ENCODE measurements at regions not wholly inside any gene's neighbourhood (a gene's known extent, or its start where the extent isn't known, plus 50 kb on each side); places are given as distances from the start of the nearest gene placed in this dataset.

DNA sequence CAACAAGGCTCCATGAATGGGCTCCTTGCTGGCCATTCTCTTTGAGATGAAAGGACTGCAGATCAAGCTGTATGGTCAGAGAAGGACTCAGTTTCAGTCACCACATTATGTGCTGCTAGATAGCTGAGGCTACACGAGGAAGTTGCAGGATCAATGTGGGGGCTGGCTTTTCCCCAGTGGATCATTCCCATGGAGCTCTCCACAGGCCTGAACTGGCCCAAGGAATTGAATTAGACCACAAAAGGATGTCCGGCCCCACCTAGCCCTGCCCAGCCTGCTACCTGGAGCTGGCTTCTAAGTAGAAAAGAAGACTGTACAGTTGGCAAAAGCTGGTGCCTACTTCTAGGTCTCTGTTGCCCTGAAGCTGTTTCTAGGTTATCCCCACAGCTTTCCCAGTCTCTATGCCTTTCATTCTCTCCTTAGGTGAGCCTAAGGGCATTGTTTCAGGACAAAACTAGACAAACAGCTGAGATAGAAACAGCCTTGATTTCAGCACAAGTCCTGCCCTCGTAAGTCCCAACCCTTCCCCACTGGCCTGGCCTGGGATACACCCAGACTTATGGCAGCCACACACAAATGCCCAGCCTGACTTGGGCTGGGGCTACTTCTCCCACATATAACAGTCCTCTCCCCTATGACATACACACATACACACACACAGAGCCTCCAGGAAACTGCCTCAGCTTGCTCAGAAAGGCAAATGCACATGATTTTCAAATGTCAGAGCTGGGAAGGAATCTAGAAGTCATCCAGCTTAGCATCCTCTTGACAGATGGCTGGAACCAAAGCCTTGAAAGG lies 129.1 kb upstream of the NCAM1 start:
- ATAC-seq (ENCODE audit: low read depth) = no peak
- Histone ChIP-seq H4K5ac (ENCODE audit: low read depth, low read length) (no peak overlapping the region), H3K56ac (ENCODE audit: extremely low read depth, insufficient read depth, low read length) (no peak overlapping the region), H3K4ac (ENCODE audit: low read depth, low read length) (no peak overlapping the region), H3K36me3 (ENCODE audit: control insufficient read depth, insufficient read depth, low read length) (no peaks in the 10 kb centered on the region), H2AFZ (replicated peaks; ENCODE audit: low read length, poor library complexity) (no peak overlapping the region), H4K20me1 (ENCODE audit: insufficient read depth, low read length) (no peaks in the 10 kb centered on the region), H3K9ac (ENCODE audit: low read depth, low read length) (no peak overlapping the region), H3K4me1 (ENCODE audit: control insufficient read depth, insufficient read depth, low read length) (no peaks in the 10 kb centered on the region), H3K4me3 (ENCODE audit: insufficient read depth, low read depth, low read length) (no peak overlapping the region), H2BK5ac (ENCODE audit: low read depth, low read length, poor library complexity, severe bottlenecking) (no peak overlapping the region), H3K14ac (replicated peaks; ENCODE audit: low read depth, low read length) (no peak overlapping the region), H2BK120ac (ENCODE audit: low read depth, low read length) (no peak overlapping the region), H4K91ac (ENCODE audit: insufficient read depth, low read depth, low read length) (no peak overlapping the region), H2AK9ac (replicated peaks; ENCODE audit: low read depth, low read length, poor library complexity) (no peak overlapping the region), H3K79me1 (ENCODE audit: low read depth in 1 of 2, low read length in 2 of 2) (no peaks in the 10 kb centered on the region), H2BK15ac (ENCODE audit: low read depth, low read length) (no peak overlapping the region), H3K4me2 (ENCODE audit: low read depth, low read length) (no peak overlapping the region), H3K23ac (ENCODE audit: low read depth, low read length) (no peak overlapping the region), H2AK5ac (ENCODE audit: low read depth, low read length) (no peak overlapping the region), H4K8ac (ENCODE audit: low read depth in 2 of 2, low read length in 2 of 2) (no peak overlapping the region), H3K9me3 (ENCODE audit: control insufficient read depth, insufficient read depth, low read length) (peaks cover 2% of the 10 kb centered on the region), H3K27me3 (ENCODE audit: control insufficient read depth, insufficient read depth, low read length) (no peaks in the 10 kb centered on the region), H3K9me1 (ENCODE audit: insufficient read depth, low read length) (no peaks in the 10 kb centered on the region), H3K27ac (ENCODE audit: insufficient read depth, low read length) (no peak overlapping the region), H3K18ac (ENCODE audit: low read depth, low read length) (no peak overlapping the region), H2BK20ac (ENCODE audit: low read depth, low read length) (no peak overlapping the region)
- BruUV-seq (replicated peaks) = no TSS peak
- CTCF ChIA-PET = no interaction called here
- DNase-seq = no peak
- no CpG with 5 or more reads among the region's 3 CpGs for WGBS, 2 experiments (ENCODE audit: extremely low coverage in 2 of 2, insufficient read length in 1 of 2)
- in situ Hi-C loops (cut with MboI; ENCODE audit: low sequenced_read_pairs) (no loop called here), dilution Hi-C loops (cut with HindIII; ENCODE audit: low sequenced_read_pairs, unreplicated experiment) (no loop called here), intact Hi-C loops (cut with micrococcal nuclease) (no loop called here)
- no peak for TF ChIP-seq CEBPB (IDR thresholded peaks at IDR 0.05; ENCODE audit: low read depth, low read length)
- TF ChIP-seq RAD21 (IDR thresholded peaks at IDR 0.05; ENCODE audit: low read length) = no peak
- no peak for TF ChIP-seq MXI1 (IDR thresholded peaks at IDR 0.05; ENCODE audit: borderline replicate concordance, low read depth, low read length)
- TF ChIP-seq, protein P1, sequence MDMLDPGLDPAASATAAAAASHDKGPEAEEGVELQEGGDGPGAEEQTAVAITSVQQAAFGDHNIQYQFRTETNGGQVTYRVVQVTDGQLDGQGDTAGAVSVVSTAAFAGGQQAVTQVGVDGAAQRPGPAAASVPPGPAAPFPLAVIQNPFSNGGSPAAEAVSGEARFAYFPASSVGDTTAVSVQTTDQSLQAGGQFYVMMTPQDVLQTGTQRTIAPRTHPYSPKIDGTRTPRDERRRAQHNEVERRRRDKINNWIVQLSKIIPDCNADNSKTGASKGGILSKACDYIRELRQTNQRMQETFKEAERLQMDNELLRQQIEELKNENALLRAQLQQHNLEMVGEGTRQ (IDR thresholded peaks at IDR 0.05; ENCODE audit: low read depth, low read length) = no peak
- no peak for TF ChIP-seq MAZ (IDR thresholded peaks at IDR 0.05; ENCODE audit: borderline replicate concordance, low read depth, low read length)
- TF ChIP-seq FOS (IDR thresholded peaks at IDR 0.05; ENCODE audit: low read depth, low read length) = no peak
- no peak for TF ChIP-seq CHD1 (IDR thresholded peaks at IDR 0.05; ENCODE audit: low read depth, low read length)
- TF ChIP-seq BHLHE40 (IDR thresholded peaks at IDR 0.05; ENCODE audit: low read depth, low read length) = no peak
- no peak for TF ChIP-seq RCOR1 (IDR thresholded peaks at IDR 0.05; ENCODE audit: insufficient replicate concordance, low read length)
- TF ChIP-seq, protein P2, sequence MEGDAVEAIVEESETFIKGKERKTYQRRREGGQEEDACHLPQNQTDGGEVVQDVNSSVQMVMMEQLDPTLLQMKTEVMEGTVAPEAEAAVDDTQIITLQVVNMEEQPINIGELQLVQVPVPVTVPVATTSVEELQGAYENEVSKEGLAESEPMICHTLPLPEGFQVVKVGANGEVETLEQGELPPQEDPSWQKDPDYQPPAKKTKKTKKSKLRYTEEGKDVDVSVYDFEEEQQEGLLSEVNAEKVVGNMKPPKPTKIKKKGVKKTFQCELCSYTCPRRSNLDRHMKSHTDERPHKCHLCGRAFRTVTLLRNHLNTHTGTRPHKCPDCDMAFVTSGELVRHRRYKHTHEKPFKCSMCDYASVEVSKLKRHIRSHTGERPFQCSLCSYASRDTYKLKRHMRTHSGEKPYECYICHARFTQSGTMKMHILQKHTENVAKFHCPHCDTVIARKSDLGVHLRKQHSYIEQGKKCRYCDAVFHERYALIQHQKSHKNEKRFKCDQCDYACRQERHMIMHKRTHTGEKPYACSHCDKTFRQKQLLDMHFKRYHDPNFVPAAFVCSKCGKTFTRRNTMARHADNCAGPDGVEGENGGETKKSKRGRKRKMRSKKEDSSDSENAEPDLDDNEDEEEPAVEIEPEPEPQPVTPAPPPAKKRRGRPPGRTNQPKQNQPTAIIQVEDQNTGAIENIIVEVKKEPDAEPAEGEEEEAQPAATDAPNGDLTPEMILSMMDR (conservative IDR thresholded peaks at IDR 0.05; ENCODE audit: low read depth, low read length) = no peak
- no peak for TF ChIP-seq MAFK (IDR thresholded peaks at IDR 0.05; ENCODE audit: low read depth, low read length)
- no peak for TF ChIP-seq POLR2A (IDR thresholded peaks at IDR 0.05; ENCODE audit: low read depth, low read length)
- no peak for TF ChIP-seq RFX5 (IDR thresholded peaks at IDR 0.05; ENCODE audit: low read depth, low read length)
- TF ChIP-seq NFE2L2 (IDR thresholded peaks at IDR 0.05; ENCODE audit: low read depth, low read length) = no peak
- POLR2A ChIA-PET (ENCODE audit: unreplicated experiment) = no interaction called here
